ENCODE measurements at regions not wholly inside any gene's neighbourhood (a gene's known extent, or its start where the extent isn't known, plus 50 kb on each side); places are given as distances from the start of the nearest gene placed in this dataset.

GRCh38 chr2:18648161-18648560 lies 58.8 kb upstream of the NT5C1B start:
- Histone ChIP-seq H3K9me3 (no peaks in the 10 kb centered on the region), H3K4me1 (peaks cover 0 to 4% (median 0%) of the 10 kb centered on the region in 3 donors), H3K27me3 (no peaks in the 10 kb centered on the region), H3K36me3 (no peaks in the 10 kb centered on the region), H3K4me3 (no peak overlapping the region), H3K27ac (no peak overlapping the region)
- WGBS, 2 donors = 82 to 86% methylated on average over 3 of the region's 3 CpGs
- TF ChIP-seq POLR2A (IDR thresholded peaks at IDR 0.05) = no peak
- TF ChIP-seq CTCF (IDR thresholded peaks at IDR 0.05) = no peak
- intact Hi-C loops (cut with DNase I) = no loop called here
- DNase-seq = no peak

GRCh38 chr2:18647731-18648130 lies 58.4 kb upstream of the NT5C1B start:
- 91 to 96% methylated on average over 1 of the region's 1 CpG for WGBS, 2 donors
- intact Hi-C loops (cut with DNase I) = no loop called here
- Histone ChIP-seq H3K4me1 (peaks cover 0 to 4% (median 0%) of the 10 kb centered on the region in 3 donors), H3K27me3 (no peaks in the 10 kb centered on the region), H3K9me3 (no peaks in the 10 kb centered on the region), H3K27ac (no peak overlapping the region), H3K36me3 (no peaks in the 10 kb centered on the region), H3K4me3 (no peak overlapping the region)
- DNase-seq = no peak
- TF ChIP-seq CTCF (IDR thresholded peaks at IDR 0.05) (no peak), POLR2A (IDR thresholded peaks at IDR 0.05) (no peak)

- Histone ChIP-seq H3K9me3 (no peaks in the 10 kb centered on the region), H3K4me1 (no peaks in the 10 kb centered on the region), H3K36me3 (no peaks in the 10 kb centered on the region), H3K4me3 (no peak overlapping the region), H3K27me3 (no peaks in the 10 kb centered on the region), H3K27ac (no peak overlapping the region)
- no peak for DNase-seq
- TF ChIP-seq CTCF (IDR thresholded peaks at IDR 0.05) (no peak), POLR2A (IDR thresholded peaks at IDR 0.05) (no peak)
- intact Hi-C loops (cut with DNase I) = no loop called here
Measured at GRCh38 chr2:18645315-18645714, 55.9 kb upstream of the NT5C1B start.

- Histone ChIP-seq H3K27ac (no peak overlapping the region), H3K4me3 (no peak overlapping the region), H3K4me1 (no peaks in the 10 kb centered on the region), H3K9me3 (no peaks in the 10 kb centered on the region), H3K27me3 (no peaks in the 10 kb centered on the region), H3K36me3 (no peaks in the 10 kb centered on the region)
- TF ChIP-seq CTCF (IDR thresholded peaks at IDR 0.05) (no peak), POLR2A (IDR thresholded peaks at IDR 0.05) (no peak)
- DNase-seq = no peak
- intact Hi-C loops (cut with DNase I) = no loop called here
- 91 to 92% methylated on average over 1 to 2 of the region's 2 CpGs for WGBS, 2 donors
Measured at GRCh38 chr2:18644115-18644462, 54.7 kb upstream of the NT5C1B start.

GRCh38 chr2:18643326-18644114 lies 54.2 kb upstream of the NT5C1B start:
- no peaks in the 10 kb centered on the region for H3K4me1 ChIP-seq
- intact Hi-C loops (cut with DNase I) = no loop called here
- WGBS, 2 donors = 70 to 76% methylated on average over 5 of the region's 5 CpGs
- H3K27ac ChIP-seq = no peak overlapping the region
- no peaks in the 10 kb centered on the region for H3K27me3 ChIP-seq
- DNase-seq = no peak
- no peak for TF ChIP-seq POLR2A (IDR thresholded peaks at IDR 0.05)
- no peak for TF ChIP-seq CTCF (IDR thresholded peaks at IDR 0.05)
- no peak overlapping the region for H3K4me3 ChIP-seq
- no peaks in the 10 kb centered on the region for H3K9me3 ChIP-seq
- H3K36me3 ChIP-seq = no peaks in the 10 kb centered on the region

All from esophagus squamous epithelium (tissue), 5 donors.